GM19239 (cell line): ENCODE measurements at regions not wholly inside any gene's neighbourhood (a gene's known extent, or its start where the extent isn't known, plus 50 kb on each side); places are given as distances from the start of the nearest gene placed in this dataset.

ENCODE experiments used
- DNase-seq: peaks from one replicate; pipeline ENCODE4 v3.0.0; 2011; ENCODE audit warnings: low spot score; ENCODE audit not compliant: insufficient read length
- FAIRE-seq: peaks from 2 replicates; lab custom pipeline; 2011; peaks lifted over from hg19 to GRCh38; lab: Jason Lieb, UNC

- DNase-seq (no peak), FAIRE-seq (no peak)
Observed at GRCh38 chr9:115169003-115169402, 51.0 kb upstream of the TNC start.

DNA sequence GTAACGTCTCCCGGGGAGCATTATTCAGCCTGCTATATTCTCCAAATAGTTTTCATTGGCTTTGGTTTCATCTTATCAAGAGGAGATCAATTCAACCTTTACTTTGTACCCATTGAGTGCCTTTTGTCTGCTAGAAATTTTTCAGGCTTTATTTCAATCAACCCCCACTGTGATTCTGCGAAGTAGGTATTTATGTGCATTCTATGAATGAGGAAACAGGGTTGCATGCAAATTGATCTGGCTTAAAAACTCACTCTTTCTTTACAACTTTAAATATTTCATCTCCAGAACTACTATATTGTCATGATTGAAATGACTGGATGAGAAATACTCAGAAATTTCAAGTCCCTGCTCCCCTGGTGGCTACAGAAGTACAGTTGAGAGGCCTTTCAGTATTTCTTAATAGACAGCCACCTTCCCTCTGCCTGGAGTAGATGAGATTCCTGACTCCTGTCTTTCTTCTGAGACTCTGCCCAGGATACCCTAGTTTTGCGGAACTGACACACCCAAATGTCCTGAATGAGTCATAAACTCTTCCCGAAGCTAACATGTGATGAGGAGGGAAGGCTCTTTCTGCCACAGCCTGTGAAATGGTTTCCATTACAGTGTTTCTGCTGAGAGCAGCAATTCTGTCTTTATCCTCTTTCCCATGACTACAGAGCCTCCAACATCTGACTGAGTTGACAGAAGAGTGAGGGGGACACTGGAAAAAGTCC lies 52.6 kb upstream of the TNC start:
- no peak for DNase-seq
- no peak for FAIRE-seq

- DNase-seq (no peak), FAIRE-seq (no peak)
Observed at GRCh38 chr9:115171921-115172388, 54.0 kb upstream of the TNC start.

- FAIRE-seq (no peak), DNase-seq (no peak)
Observed at GRCh38 chr9:115182264-115182663, 64.3 kb upstream of the TNC start.

DNA sequence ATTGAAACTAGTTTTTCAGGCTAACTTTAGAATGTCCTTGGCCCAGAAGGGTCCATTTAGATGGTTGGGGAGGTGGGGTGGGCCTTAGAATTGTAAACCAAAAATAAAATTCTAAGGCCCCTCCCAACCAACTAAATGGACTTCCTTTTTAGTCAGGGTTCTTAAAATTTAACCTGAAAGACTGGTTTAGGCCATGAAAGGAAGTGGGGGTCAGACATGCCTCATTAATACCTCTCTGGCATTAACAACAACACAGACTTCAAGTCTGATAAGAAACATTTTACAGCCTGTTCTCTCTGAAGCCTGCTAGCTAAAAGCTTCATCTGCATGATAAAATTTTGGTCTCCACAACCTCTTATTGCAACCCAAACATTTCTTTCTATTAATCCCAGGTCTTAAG lies 65.5 kb upstream of the TNC start:
- no peak for DNase-seq
- FAIRE-seq, result no peak

DNA sequence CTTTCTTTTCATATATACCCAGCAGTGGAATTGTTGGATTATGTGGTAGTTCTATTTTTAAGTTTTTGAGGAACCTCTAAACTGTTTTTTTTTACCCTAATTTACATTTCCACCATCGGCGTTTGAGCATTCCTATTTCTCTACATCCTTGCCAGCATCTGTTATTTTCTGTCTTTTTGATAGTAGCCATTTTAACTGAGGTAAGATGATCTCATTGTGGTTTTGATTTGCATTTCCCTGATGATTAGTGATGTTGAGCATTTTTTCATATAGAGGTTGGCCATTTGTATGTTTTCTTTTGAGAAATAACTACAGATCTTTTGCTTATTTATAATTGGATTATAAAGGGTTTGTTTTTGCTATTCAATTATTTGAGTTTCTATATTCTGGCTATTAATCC lies 71.7 kb upstream of the TNC start:
- DNase-seq (no peak), FAIRE-seq (no peak)

GRCh38 chr9:115191667-115192066 lies 73.7 kb upstream of the TNC start:
- DNase-seq (no peak), FAIRE-seq (peak; percentile 33)

GRCh38 chr9:115192280-115192679 lies 74.3 kb upstream of the TNC start:
- FAIRE-seq (no peak), DNase-seq (no peak)

DNA sequence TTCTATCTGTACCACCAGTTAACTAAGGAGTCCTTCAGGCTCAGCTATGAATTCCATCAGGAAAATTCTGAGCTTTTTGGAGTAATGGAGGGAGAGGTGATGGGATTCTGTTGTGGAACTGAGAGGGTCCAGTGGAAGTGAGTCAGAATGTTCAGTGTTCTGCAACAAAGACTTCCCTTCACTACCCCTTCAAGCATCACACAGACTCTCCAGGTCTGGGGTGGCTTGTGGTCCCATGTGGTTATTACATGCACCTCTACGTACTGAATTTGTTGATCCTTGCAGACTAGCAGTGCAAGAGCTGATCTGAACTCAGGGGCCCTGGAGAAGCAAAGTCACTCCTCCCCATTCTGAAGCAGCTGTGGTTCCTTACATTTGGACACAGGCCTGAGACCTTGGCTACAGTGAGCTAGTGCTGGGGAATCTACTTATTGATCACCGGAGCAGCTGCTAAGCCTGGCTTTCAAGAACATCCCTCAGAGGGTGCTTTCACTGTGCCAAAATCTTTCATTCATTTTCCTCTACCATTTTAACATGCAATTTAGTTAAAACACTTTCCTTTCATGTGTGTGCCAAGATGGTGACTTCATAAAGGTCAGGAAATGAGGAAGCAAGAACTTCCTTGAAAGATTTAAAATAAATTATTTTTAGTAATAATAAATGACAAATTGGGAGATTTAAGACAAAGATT lies 75.0 kb upstream of the TNC start:
- DNase-seq (no peak), FAIRE-seq (no peak)

DNA sequence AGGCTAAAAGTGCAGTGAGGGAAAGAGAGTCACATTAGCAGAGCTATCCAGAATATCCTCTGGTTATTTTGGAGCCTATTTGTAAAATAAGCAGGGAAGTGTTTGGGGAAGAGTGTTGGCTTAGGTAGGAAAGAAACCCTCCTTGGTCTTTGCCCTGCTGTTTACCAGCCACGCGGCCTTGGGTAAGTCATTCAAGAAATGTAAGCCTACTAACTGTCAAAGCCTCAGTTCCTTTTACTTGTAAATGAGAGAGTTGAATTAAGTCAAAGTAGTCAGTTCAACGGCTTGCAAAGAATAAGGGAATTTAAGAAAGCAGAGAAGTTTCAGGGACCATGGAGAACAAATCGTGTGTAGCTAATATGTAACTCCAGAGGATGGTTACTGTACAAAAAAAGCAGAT lies 75.8 kb upstream of the TNC start:
- DNase-seq (no peak), FAIRE-seq (no peak)

DNA sequence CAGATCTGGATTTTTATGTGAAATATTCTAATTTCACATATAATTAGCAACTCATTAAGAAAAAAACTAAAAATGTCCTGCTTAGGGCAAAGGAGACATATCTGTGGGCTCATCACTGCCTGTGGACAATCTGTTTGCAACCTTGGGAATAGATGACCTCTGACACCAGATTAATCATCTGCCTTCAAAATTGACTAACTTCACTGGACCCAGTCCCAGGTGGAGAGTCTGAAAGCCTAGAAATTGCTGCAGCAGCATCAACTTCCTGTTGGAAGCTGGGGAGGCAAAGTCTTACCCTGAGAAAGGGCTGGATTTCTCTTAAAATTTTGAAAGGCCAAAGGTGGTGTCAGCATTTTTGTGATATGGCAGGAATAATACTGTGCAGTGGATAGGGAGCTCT lies 76.3 kb upstream of the TNC start:
- FAIRE-seq (no peak), DNase-seq (no peak)

DNA sequence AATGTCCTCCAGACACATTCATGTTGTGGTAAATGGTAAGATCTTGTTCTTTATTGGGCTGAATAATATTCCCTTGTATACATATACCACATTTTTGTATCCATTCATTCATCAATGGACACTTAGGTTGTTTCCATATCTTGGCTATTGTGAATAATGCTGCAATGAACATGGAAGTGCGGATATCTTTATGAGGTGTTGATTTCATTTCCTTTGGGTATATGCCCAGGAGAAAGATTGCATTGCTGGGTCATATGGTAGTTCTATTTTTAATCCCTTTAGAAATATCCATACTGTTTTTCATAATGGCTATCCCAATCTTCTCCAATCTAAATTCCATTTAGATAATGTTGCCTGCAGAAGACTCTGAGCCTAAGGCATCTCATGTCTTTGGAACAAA lies 78.0 kb upstream of the TNC start:
- DNase-seq (no peak), FAIRE-seq (no peak)

DNA sequence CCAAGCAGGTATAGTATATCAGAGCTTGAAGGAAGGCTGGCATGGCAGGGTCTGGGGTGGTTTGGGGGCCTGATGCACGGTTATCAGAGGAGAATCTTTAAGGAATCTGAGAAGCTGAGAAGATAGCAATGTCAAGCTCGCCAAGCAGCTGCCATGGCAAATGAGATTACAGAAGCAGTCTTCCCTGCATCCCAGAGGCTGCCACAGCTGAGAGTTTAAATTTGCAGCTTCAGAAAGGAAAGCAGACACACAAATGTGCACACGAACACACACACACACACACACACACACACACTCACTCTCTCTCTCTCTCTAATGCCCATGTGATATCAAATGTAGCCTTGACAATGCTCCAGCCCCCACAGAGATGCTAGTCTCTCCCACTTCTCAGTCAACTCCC lies 79.0 kb upstream of the TNC start:
- FAIRE-seq, result no peak
- DNase-seq, result no peak

DNA sequence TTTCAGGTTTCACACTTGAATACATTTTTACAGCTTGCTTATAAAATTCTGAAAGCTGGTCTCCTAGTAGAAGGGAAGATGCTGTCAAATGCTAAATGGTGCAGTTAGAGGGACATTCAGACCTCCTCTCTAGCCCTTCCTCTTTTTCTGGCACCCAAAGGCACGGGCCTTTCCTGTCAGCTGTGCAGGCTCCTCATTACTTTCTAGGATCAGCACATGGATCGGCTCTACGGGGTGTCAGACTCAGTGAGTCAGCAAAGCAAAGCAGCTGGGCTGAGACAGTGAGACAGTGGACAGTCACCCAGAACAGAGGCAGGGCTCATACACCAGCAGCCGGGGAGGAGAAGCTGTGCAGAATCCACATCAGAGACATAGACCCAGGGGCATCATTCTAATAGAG lies 80.0 kb upstream of the TNC start:
- DNase-seq (no peak), FAIRE-seq (no peak)

DNA sequence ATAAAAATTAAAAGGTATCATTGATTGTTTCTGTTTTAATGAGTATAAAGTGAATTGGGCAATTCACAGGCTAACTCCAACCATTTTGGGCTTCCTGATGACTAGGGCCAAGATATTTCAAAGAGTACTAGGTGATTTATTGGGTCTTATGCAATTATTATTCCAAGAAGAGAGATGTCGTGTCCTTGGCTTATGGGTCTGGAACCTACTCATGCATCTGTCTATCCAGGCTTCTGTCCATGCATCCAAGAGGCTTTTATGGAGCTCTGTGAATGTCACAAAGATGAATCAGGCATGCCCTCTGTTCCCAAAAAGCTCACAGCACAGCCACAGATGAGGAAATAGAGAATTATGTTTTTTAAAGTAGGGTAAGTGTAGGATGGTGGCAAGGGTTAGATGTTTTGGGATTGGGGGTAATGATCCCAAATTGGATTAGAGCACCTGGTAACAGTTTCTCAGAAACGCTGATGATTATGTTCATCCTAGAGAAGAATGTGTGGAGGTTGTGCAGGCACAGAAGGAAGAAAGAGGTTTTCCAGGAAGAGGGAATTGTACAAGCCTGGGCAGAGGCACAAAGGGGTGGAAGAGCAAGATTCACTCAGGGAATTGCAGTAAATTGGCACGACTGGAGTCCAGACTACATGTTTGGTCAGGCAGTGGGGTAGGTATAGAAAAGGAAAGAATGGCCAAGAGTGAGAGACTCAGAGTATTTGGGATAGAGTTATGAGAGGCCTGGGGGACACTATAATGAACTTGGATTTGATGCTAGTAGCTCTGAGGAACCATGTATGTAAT lies 83.0 kb upstream of the TNC start:
- FAIRE-seq (no peak), DNase-seq (no peak)

GRCh38 chr9:115202181-115202580 lies 84.2 kb upstream of the TNC start:
- no peak for FAIRE-seq
- no peak for DNase-seq

DNA sequence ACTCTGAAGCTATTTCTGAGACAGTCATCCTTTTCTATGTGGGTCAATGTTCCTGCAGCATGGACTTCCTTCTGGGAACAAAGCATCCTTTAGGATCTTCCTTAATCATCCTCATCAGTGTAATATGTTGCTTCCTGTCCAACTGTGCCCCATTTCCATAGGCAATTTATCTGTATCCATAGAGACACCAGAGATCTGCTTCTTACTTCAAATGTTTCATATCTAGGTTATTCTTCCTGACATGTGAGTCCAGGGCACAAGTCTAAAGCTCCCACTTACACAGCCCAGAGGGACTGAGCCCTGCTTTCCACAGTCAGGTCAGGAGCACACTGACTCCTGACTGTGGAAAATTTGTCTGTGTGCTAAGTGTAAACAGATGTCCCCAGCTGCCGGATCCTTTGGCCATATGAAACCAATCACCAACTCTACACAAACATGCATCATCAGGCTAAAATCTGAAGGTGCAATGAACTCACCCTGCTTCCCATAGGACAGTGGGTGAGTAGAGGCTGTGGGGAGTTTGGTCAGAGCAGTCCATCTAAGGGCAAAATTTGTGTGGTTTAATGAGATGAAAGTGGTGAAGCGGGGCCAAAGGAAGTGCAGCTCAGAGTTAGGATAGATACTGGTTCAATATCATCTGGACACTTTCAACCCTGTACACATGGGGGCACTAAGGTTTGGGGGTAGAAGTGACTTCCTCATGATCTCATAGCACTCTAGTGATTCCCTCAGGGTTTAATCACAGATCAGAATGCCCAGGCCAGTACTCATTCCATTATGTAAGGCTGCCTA lies 85.2 kb upstream of the TNC start:
- FAIRE-seq, result no peak
- DNase-seq, result no peak

GRCh38 chr9:115204904-115205453 lies 87.0 kb upstream of the TNC start:
- FAIRE-seq (peak; percentile 73), DNase-seq (no peak)

GRCh38 chr9:115207003-115207836 lies 89.3 kb upstream of the TNC start:
- DNase-seq (no peak), FAIRE-seq (peak; percentile 87)
